ENCODE measurements at regions not wholly inside any gene's neighbourhood (a gene's known extent, or its start where the extent isn't known, plus 50 kb on each side); places are given as distances from the start of the nearest gene placed in this dataset.
"Not testable (repeated sequence)": the region's sequence is repeated elsewhere in the genome, so short reads cannot be mapped to it uniquely, and the experiment has no call there.

DNA sequence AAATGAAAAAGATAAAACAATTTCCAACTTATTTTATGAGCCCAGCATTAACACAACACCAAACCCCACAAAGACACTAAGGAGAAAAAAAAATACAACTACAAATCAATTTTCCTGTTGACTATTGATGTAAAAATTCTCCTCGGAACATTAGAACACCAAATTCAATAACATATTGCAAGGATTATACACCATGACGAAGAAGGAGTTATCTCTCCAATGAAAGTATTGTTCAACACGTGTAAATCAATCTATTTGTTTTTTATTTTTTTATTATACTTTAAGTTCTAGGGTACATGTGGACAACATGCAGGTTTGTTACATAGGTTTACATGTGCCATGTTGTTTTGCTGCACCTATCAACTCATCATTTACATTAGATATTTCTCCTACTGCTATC, 1632.3 kb downstream of the SPATA31A7 start:
- TF ChIP-seq, protein P1, sequence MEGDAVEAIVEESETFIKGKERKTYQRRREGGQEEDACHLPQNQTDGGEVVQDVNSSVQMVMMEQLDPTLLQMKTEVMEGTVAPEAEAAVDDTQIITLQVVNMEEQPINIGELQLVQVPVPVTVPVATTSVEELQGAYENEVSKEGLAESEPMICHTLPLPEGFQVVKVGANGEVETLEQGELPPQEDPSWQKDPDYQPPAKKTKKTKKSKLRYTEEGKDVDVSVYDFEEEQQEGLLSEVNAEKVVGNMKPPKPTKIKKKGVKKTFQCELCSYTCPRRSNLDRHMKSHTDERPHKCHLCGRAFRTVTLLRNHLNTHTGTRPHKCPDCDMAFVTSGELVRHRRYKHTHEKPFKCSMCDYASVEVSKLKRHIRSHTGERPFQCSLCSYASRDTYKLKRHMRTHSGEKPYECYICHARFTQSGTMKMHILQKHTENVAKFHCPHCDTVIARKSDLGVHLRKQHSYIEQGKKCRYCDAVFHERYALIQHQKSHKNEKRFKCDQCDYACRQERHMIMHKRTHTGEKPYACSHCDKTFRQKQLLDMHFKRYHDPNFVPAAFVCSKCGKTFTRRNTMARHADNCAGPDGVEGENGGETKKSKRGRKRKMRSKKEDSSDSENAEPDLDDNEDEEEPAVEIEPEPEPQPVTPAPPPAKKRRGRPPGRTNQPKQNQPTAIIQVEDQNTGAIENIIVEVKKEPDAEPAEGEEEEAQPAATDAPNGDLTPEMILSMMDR (IDR thresholded peaks at IDR 0.05): not testable (repeated sequence)
- not testable (repeated sequence) for TF ChIP-seq POLR2A (IDR thresholded peaks at IDR 0.05)
